Ascending aorta (tissue), 2 donors: ENCODE measurements at regions not wholly inside any gene's neighbourhood (a gene's known extent, or its start where the extent isn't known, plus 50 kb on each side); places are given as distances from the start of the nearest gene placed in this dataset.

Experiments used
- DNase-seq, 2 donors: peaks; one replicate each; pipeline ENCODE4 v3.0.0-alpha.2; 2019; ENCODE audit warnings: low spot score in 2 of 2
- H3K27ac ChIP-seq, 2 donors: fragments of 200-600 bp; sonication (generic); one replicate each; pipeline ENCODE4 v1.5.1; 2016 to 2017; ENCODE audit warnings: mild to moderate bottlenecking in 1 of 2
- H3K27me3 ChIP-seq: fragments of 200-600 bp; sonication (generic); one replicate; pipeline ENCODE4 v1.5.1; 2017
- H3K36me3 ChIP-seq, 2 donors: fragments of 200-600 bp; sonication (generic); one replicate each; pipeline ENCODE4 v1.5.1; 2016
- H3K4me1 ChIP-seq, 2 donors: fragments of 200-600 bp; sonication (generic); one replicate each; pipeline ENCODE4 v1.5.1; 2016 to 2017; ENCODE audit warnings: mild to moderate bottlenecking in 1 of 2
- H3K4me3 ChIP-seq, 2 donors: fragments of 200-600 bp; sonication (generic); one replicate each; pipeline ENCODE4 v1.5.1; 2016 to 2017; ENCODE audit warnings: mild to moderate bottlenecking in 1 of 2
- H3K9me3 ChIP-seq, 2 donors: fragments of 200-600 bp; sonication (generic); one replicate each; pipeline ENCODE4 v1.5.1; 2016
- CTCF ChIP-seq, 3 experiments: fragments of 200-600 bp in 2 of 3; fragments of 450-650 bp in 1 of 3; sonication (generic) in 2 of 3; IDR thresholded peaks; one replicate each; pipeline ENCODE4 v1.5.1; 2016 to 2019; ENCODE audit warnings: antibody characterized with exemption in 3 of 3, mild to moderate bottlenecking in 1 of 3, moderate library complexity in 1 of 3
- intact Hi-C: fragments of 100-400 bp; cut with DNase I; formaldehyde crosslinking; loops from one replicate; pipeline ENCODE4 v1.15.1; 2023

- no peak for DNase-seq
- intact Hi-C loops: no loop called here
Observed at GRCh38 chr13:111621164-111621563, 300.7 kb downstream of the TEX29 start.

GRCh38 chr13:111622051-111622531 lies 301.6 kb downstream of the TEX29 start:
- Histone ChIP-seq H3K4me1 (no peaks in the 10 kb centered on the region), H3K4me3 (no peak overlapping the region), H3K27ac (no peak overlapping the region), H3K9me3 (no peaks in the 10 kb centered on the region), H3K36me3 (no peaks in the 10 kb centered on the region), H3K27me3 (no peaks in the 10 kb centered on the region)
- DNase-seq: peak in 1 of 2 donors; percentile 40
- intact Hi-C loops: no loop called here
- TF ChIP-seq CTCF (IDR thresholded peaks at IDR 0.05): no peak

More at GRCh38 chr13:111621164-111621563, 300.7 kb downstream of the TEX29 start:
- no peaks in the 10 kb centered on the region for H3K36me3 ChIP-seq
- no peaks in the 10 kb centered on the region for H3K4me1 ChIP-seq
- no peaks in the 10 kb centered on the region for H3K9me3 ChIP-seq
- no peaks in the 10 kb centered on the region for H3K27me3 ChIP-seq
- no peak overlapping the region for H3K4me3 ChIP-seq
- no peak for TF ChIP-seq CTCF (IDR thresholded peaks at IDR 0.05)
- H3K27ac ChIP-seq: no peak overlapping the region

- Histone ChIP-seq H3K36me3 (no peaks in the 10 kb centered on the region), H3K27me3 (no peaks in the 10 kb centered on the region), H3K27ac (no peak overlapping the region), H3K4me3 (no peak overlapping the region), H3K4me1 (no peaks in the 10 kb centered on the region), H3K9me3 (no peaks in the 10 kb centered on the region)
- intact Hi-C loops: no loop called here
- no peak for TF ChIP-seq CTCF (IDR thresholded peaks at IDR 0.05)
- DNase-seq: no peak
Observed at GRCh38 chr13:111623208-111623607, 302.8 kb downstream of the TEX29 start.

DNA sequence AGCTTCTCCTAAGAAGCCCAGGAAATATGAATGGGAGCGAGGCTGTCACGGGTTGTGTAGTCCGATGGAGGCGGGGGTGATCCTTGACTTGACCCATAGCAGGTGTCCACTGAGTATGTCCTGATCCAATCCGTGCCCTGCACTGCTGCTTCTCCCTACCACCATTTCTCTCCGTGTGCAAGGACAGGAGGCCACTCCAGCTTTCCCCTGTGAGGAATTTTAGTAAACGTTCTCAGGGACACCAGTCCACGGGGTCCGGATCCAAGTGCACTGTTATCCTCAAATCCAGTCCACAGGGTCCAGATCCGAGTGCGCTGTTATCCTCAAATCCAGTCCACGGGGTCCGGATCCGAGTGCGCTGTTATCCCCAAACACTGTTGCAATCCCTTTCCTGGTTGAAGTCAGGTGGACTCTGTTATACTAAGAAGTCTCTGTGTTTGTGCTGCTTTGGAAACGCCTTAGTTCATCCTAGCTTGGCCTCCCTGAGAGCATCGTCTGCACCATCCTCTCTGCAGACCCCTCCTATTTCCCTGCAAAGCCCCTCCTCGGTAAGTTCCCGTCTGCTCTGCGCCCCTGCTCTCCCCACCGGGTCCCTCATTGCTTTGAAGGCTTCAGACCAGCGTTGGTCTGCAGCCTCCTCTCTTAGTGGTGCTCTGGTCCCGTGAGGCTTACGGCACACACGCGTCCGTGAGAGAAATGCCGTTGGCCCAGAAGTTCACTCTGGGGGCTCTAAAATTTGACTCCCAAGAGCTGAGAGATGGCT lies 303.5 kb downstream of the TEX29 start:
- no peak overlapping the region for H3K4me3 ChIP-seq
- no peak for DNase-seq
- no peaks in the 10 kb centered on the region for H3K4me1 ChIP-seq
- TF ChIP-seq CTCF (IDR thresholded peaks at IDR 0.05): no peak
- no peak overlapping the region for H3K27ac ChIP-seq
- H3K36me3 ChIP-seq: no peaks in the 10 kb centered on the region
- no peaks in the 10 kb centered on the region for H3K27me3 ChIP-seq
- no peaks in the 10 kb centered on the region for H3K9me3 ChIP-seq
- intact Hi-C loops: no loop called here

GRCh38 chr13:111625526-111626315 lies 305.3 kb downstream of the TEX29 start:
- Histone ChIP-seq H3K27me3 (no peaks in the 10 kb centered on the region), H3K4me3 (no peak overlapping the region), H3K9me3 (no peaks in the 10 kb centered on the region), H3K27ac (no peak overlapping the region), H3K36me3 (no peaks in the 10 kb centered on the region), H3K4me1 (no peaks in the 10 kb centered on the region)
- intact Hi-C loops: no loop called here
- no peak for TF ChIP-seq CTCF (IDR thresholded peaks at IDR 0.05)
- no peak for DNase-seq
